ENCODE measurements at regions not wholly inside any gene's neighbourhood (a gene's known extent, or its start where the extent isn't known, plus 50 kb on each side); places are given as distances from the start of the nearest gene placed in this dataset.
A peak's percentile ranks its signal among the peaks of the same experiment; 100 is the strongest.
"Not testable (repeated sequence)": the region's sequence is repeated elsewhere in the genome, so short reads cannot be mapped to it uniquely, and the experiment has no call there.

- peaks cover 2 to 13% (median 5%) of the 10 kb centered on the region in 8 donors for H3K9me3 Mint-ChIP-seq
- DNase-seq; H3K4me3 Mint-ChIP-seq; H3K27me3 Mint-ChIP-seq; CTCF ChIA-PET (ENCODE audit: partially characterized antibody); intact Hi-C loops (cut with micrococcal nuclease); H3K4me1 ChIP-seq (ENCODE audit: insufficient read depth, low read length); H3K27me3 ChIP-seq (ENCODE audit: insufficient read depth, low read length); H3K4me3 ChIP-seq (ENCODE audit: low read length in 2 of 2); H3K36me3 ChIP-seq (ENCODE audit: insufficient read depth, low read length); POLR2A ChIA-PET (ENCODE audit: partially characterized antibody); H3K36me3 Mint-ChIP-seq; H3K9me3 ChIP-seq (ENCODE audit: control insufficient read depth in 1 of 2, low read length in 2 of 2); H3K27ac Mint-ChIP-seq; H3K4me1 Mint-ChIP-seq; H3K27ac ChIP-seq (ENCODE audit: low read depth, low read length): not testable (repeated sequence)
Observed at GRCh38 chr15:46098006-46098405, 463.2 kb downstream of the SQOR start.

DNA sequence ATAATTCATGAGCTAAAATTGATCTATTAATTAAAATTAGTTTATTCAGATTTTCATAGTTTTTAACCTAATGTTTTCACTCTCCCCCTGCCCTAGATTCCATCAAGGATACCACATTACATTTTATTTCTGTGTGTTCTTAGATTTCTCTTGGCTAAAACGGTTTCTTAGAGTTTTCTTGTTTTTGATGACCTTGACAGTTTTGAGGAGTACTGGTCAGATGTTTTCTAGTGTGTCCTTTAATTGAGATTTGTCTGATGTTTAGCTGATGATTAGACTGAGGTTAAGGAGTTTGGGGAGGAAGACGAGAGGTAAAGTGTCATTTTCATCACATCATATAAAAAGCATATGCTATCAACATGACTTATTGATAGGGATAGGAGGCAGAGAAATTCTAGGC is 475.9 kb downstream of the SQOR start:
- H3K4me3 Mint-ChIP-seq, result no peak overlapping the region
- peaks cover 0 to 5% (median under 1%) of the 10 kb centered on the region in 8 donors for H3K9me3 Mint-ChIP-seq
- ChIA-PET POLR2A (ENCODE audit: partially characterized antibody) (no interaction called here), CTCF (ENCODE audit: partially characterized antibody) (no interaction called here)
- no peaks in the 10 kb centered on the region for H3K4me1 Mint-ChIP-seq
- H3K9me3 ChIP-seq (ENCODE audit: control insufficient read depth in 1 of 2, low read length in 2 of 2), result no peaks in the 10 kb centered on the region
- DNase-seq, result no peak
- no peaks in the 10 kb centered on the region for H3K27me3 ChIP-seq (ENCODE audit: insufficient read depth, low read length)
- H3K36me3 Mint-ChIP-seq, result no peaks in the 10 kb centered on the region
- H3K4me3 ChIP-seq (ENCODE audit: low read length in 2 of 2), result no peak overlapping the region
- H3K4me1 ChIP-seq (ENCODE audit: insufficient read depth, low read length), result no peaks in the 10 kb centered on the region
- H3K27ac Mint-ChIP-seq, result no peak overlapping the region
- no peaks in the 10 kb centered on the region for H3K36me3 ChIP-seq (ENCODE audit: insufficient read depth, low read length)
- intact Hi-C loops (cut with micrococcal nuclease), result no loop called here
- H3K27ac ChIP-seq (ENCODE audit: low read depth, low read length), result no peak overlapping the region
- H3K27me3 Mint-ChIP-seq, result no peaks in the 10 kb centered on the region

GRCh38 chr15:46111730-46112129 is 476.9 kb downstream of the SQOR start:
- H3K36me3 ChIP-seq (ENCODE audit: insufficient read depth, low read length), result no peaks in the 10 kb centered on the region
- no peaks in the 10 kb centered on the region for H3K4me1 ChIP-seq (ENCODE audit: insufficient read depth, low read length)
- no peaks in the 10 kb centered on the region for H3K27me3 ChIP-seq (ENCODE audit: insufficient read depth, low read length)
- ChIA-PET POLR2A (ENCODE audit: partially characterized antibody) (no interaction called here), CTCF (ENCODE audit: partially characterized antibody) (no interaction called here)
- no peak overlapping the region for H3K27ac ChIP-seq (ENCODE audit: low read depth, low read length)
- H3K9me3 ChIP-seq (ENCODE audit: control insufficient read depth in 1 of 2, low read length in 2 of 2), result no peaks in the 10 kb centered on the region
- Mint-ChIP-seq H3K36me3 (no peaks in the 10 kb centered on the region), H3K27me3 (no peaks in the 10 kb centered on the region), H3K9me3 (peaks cover 0 to 5% (median 2%) of the 10 kb centered on the region in 8 donors), H3K4me3 (no peak overlapping the region), H3K4me1 (no peaks in the 10 kb centered on the region), H3K27ac (no peak overlapping the region)
- intact Hi-C loops (cut with micrococcal nuclease), result no loop called here
- DNase-seq, result no peak
- no peak overlapping the region for H3K4me3 ChIP-seq (ENCODE audit: low read length in 2 of 2)

- peaks cover 0 to 13% (median 2%) of the 10 kb centered on the region in 8 donors for H3K9me3 Mint-ChIP-seq
- H3K4me1 ChIP-seq (ENCODE audit: insufficient read depth, low read length), result no peaks in the 10 kb centered on the region
- H3K4me3 Mint-ChIP-seq, result no peak overlapping the region
- H3K9me3 ChIP-seq (ENCODE audit: control insufficient read depth in 1 of 2, low read length in 2 of 2), result no peaks in the 10 kb centered on the region
- intact Hi-C loops (cut with micrococcal nuclease), result no loop called here
- H3K27ac Mint-ChIP-seq, result no peak overlapping the region
- no peaks in the 10 kb centered on the region for H3K36me3 Mint-ChIP-seq
- H3K27me3 Mint-ChIP-seq, result no peaks in the 10 kb centered on the region
- ChIA-PET CTCF (ENCODE audit: partially characterized antibody) (no interaction called here), POLR2A (ENCODE audit: partially characterized antibody) (no interaction called here)
- no peak for DNase-seq
- no peak overlapping the region for H3K27ac ChIP-seq (ENCODE audit: low read depth, low read length)
- H3K27me3 ChIP-seq (ENCODE audit: insufficient read depth, low read length), result no peaks in the 10 kb centered on the region
- H3K4me1 Mint-ChIP-seq, result no peaks in the 10 kb centered on the region
- H3K36me3 ChIP-seq (ENCODE audit: insufficient read depth, low read length), result no peaks in the 10 kb centered on the region
- H3K4me3 ChIP-seq (ENCODE audit: low read length in 2 of 2), result no peak overlapping the region
Observed at GRCh38 chr15:46117071-46117470, 482.2 kb downstream of the SQOR start.

- POLR2A ChIA-PET (ENCODE audit: partially characterized antibody), result no interaction called here
- CTCF ChIA-PET (ENCODE audit: partially characterized antibody), result no interaction called here
- no peak overlapping the region for H3K4me3 Mint-ChIP-seq
- H3K4me1 Mint-ChIP-seq, result no peaks in the 10 kb centered on the region
- no peak overlapping the region for H3K4me3 ChIP-seq (ENCODE audit: low read length in 2 of 2)
- no peaks in the 10 kb centered on the region for H3K36me3 ChIP-seq (ENCODE audit: insufficient read depth, low read length)
- no peak overlapping the region for H3K27ac ChIP-seq (ENCODE audit: low read depth, low read length)
- H3K27me3 Mint-ChIP-seq, result no peaks in the 10 kb centered on the region
- H3K36me3 Mint-ChIP-seq, result no peaks in the 10 kb centered on the region
- no peak for DNase-seq
- H3K27me3 ChIP-seq (ENCODE audit: insufficient read depth, low read length), result no peaks in the 10 kb centered on the region
- intact Hi-C loops (cut with micrococcal nuclease), result no loop called here
- H3K9me3 Mint-ChIP-seq, result peaks cover 2 to 18% (median 8%) of the 10 kb centered on the region in 8 donors
- H3K4me1 ChIP-seq (ENCODE audit: insufficient read depth, low read length), result no peaks in the 10 kb centered on the region
- no peak overlapping the region for H3K27ac Mint-ChIP-seq
- H3K9me3 ChIP-seq (ENCODE audit: control insufficient read depth in 1 of 2, low read length in 2 of 2), result no peaks in the 10 kb centered on the region
Observed at GRCh38 chr15:46120713-46121112, 485.9 kb downstream of the SQOR start.

DNA sequence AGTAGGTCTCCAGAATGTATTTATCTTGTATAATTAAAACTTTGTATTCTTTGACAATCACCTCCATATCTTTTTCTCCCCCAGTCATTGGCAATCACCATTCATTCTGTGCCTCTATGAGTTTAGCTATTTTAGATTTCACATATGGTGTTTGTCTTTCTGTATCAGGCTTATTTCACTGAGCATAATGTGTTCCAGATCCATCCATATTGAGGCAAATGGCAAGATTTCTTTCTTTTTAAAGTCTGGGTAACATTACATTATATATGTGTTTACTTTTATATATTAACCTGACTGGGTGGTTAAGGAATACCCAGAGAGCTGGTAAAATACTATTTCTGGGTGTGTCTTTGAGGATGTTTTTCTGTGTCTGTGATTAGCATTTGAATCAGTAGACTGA is 486.6 kb downstream of the SQOR start:
- Histone ChIP-seq H3K27ac (ENCODE audit: low read depth, low read length) (no peak overlapping the region), H3K9me3 (ENCODE audit: control insufficient read depth in 1 of 2, low read length in 2 of 2) (no peaks in the 10 kb centered on the region), H3K36me3 (ENCODE audit: insufficient read depth, low read length) (no peaks in the 10 kb centered on the region), H3K4me3 (ENCODE audit: low read length in 2 of 2) (no peak overlapping the region), H3K27me3 (ENCODE audit: insufficient read depth, low read length) (no peaks in the 10 kb centered on the region), H3K4me1 (ENCODE audit: insufficient read depth, low read length) (no peaks in the 10 kb centered on the region)
- Mint-ChIP-seq H3K27me3 (no peaks in the 10 kb centered on the region), H3K4me1 (no peaks in the 10 kb centered on the region), H3K36me3 (no peaks in the 10 kb centered on the region), H3K27ac (no peak overlapping the region), H3K4me3 (no peak overlapping the region), H3K9me3 (peaks cover 2 to 18% (median 9%) of the 10 kb centered on the region in 8 donors)
- ChIA-PET POLR2A (ENCODE audit: partially characterized antibody) (no interaction called here), CTCF (ENCODE audit: partially characterized antibody) (no interaction called here)
- intact Hi-C loops (cut with micrococcal nuclease), result no loop called here
- DNase-seq, result no peak

- Mint-ChIP-seq H3K4me1 (no peaks in the 10 kb centered on the region), H3K9me3 (peaks cover 0 to 20% (median 13%) of the 10 kb centered on the region in 8 donors), H3K4me3 (no peak overlapping the region), H3K27ac (no peak overlapping the region), H3K36me3 (no peaks in the 10 kb centered on the region), H3K27me3 (no peaks in the 10 kb centered on the region)
- Histone ChIP-seq H3K27me3 (ENCODE audit: insufficient read depth, low read length) (no peaks in the 10 kb centered on the region), H3K4me1 (ENCODE audit: insufficient read depth, low read length) (no peaks in the 10 kb centered on the region), H3K4me3 (ENCODE audit: low read length in 2 of 2) (no peak overlapping the region), H3K27ac (ENCODE audit: low read depth, low read length) (no peak overlapping the region), H3K36me3 (ENCODE audit: insufficient read depth, low read length) (no peaks in the 10 kb centered on the region), H3K9me3 (ENCODE audit: control insufficient read depth in 1 of 2, low read length in 2 of 2) (no peaks in the 10 kb centered on the region)
- ChIA-PET POLR2A (ENCODE audit: partially characterized antibody) (no interaction called here), CTCF (ENCODE audit: partially characterized antibody) (no interaction called here)
- no peak for DNase-seq
- intact Hi-C loops (cut with micrococcal nuclease), result no loop called here
Observed at GRCh38 chr15:46126581-46126980, 491.8 kb downstream of the SQOR start.

DNA sequence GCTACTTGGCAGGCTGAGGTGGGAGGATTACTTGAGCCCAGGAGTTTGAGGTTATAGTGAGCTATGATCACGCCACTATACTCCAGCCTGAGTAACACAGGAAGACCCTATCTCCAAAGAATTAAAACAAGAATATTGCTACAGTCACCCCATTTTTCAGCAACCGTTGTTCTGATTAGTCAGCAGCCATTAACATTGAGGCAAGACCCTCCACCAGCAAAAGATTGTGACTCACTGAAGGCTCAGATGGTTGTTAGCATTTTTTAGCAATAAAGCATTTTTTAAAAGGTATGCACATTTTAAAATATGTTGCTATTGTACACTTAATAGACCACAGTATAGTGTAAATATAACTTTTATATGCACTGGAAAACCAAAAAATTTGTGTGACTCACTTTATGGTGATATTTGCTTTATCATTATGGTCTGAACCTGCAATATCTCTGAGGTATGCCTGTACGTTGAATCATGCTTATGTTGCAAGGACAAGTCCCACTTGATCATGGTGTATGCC is 492.6 kb downstream of the SQOR start:
- Mint-ChIP-seq H3K27me3 (peaks cover 0 to 3% of the 10 kb centered on the region in 2 donors), H3K27ac (peak overlapping the region in 1 of 7 donors; percentile 25), H3K4me3 (no peak overlapping the region), H3K36me3 (no peaks in the 10 kb centered on the region), H3K4me1 (no peaks in the 10 kb centered on the region), H3K9me3 (peaks cover 0 to 24% (median 15%) of the 10 kb centered on the region in 8 donors)
- Histone ChIP-seq H3K27me3 (ENCODE audit: insufficient read depth, low read length) (no peaks in the 10 kb centered on the region), H3K4me1 (ENCODE audit: insufficient read depth, low read length) (no peaks in the 10 kb centered on the region), H3K4me3 (ENCODE audit: low read length in 2 of 2) (no peak overlapping the region), H3K9me3 (ENCODE audit: control insufficient read depth in 1 of 2, low read length in 2 of 2) (no peaks in the 10 kb centered on the region), H3K27ac (ENCODE audit: low read depth, low read length) (no peak overlapping the region), H3K36me3 (ENCODE audit: insufficient read depth, low read length) (no peaks in the 10 kb centered on the region)
- intact Hi-C loops (cut with micrococcal nuclease), result no loop called here
- ChIA-PET POLR2A (ENCODE audit: partially characterized antibody) (no interaction called here), CTCF (ENCODE audit: partially characterized antibody) (no interaction called here)
- no peak for DNase-seq
